Astrocyte of the spinal cord (primary cell): ENCODE measurements at regions not wholly inside any gene's neighbourhood (a gene's known extent, or its start where the extent isn't known, plus 50 kb on each side); places are given as distances from the start of the nearest gene placed in this dataset.
A peak's percentile ranks its signal among the peaks of the same experiment; 100 is the strongest.

ENCODE experiments used
- DNase-seq: peaks from one replicate; pipeline ENCODE4 v3.0.0; 2011; ENCODE audit warnings: low read depth, low spot score
- H3K4me3 ChIP-seq: 2 replicates; pipeline ENCODE4 v1.5.1; 2011; ENCODE audit warnings: low read depth, mild to moderate bottlenecking, low read length, moderate library complexity
- in situ Hi-C: cut with HindIII; loops from 2 replicates; pipeline ENCODE4 v1.10.0; 2017; ENCODE audit warnings: low sequenced_read_pairs
- TF ChIP-seq, protein P1 (sequence below): IDR thresholded peaks from 2 replicates; pipeline ENCODE4 v1.5.1; 2012; ENCODE audit warnings: low read depth, mild to moderate bottlenecking, low read length, inconsistent platforms

DNA sequence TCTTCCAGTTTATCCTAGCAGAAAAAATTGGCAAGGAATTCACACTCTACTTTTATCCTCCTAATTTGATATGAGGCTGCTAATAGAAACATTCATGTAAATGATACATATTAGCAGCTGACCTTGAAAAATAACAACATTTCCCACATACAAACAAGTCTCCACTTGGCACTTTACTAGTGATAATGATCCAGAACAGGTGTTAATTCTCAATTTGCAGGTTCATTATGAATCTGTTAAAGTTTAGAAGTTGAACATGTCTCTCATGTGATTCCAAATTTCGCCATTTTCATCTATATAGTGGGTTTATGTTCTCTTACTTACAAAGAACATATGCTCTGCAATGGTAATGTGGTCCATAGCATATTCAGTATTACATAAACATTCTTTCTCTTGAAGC lies 1396.8 kb upstream of the LRRTM3 start:
- DNase-seq = no peak
- TF ChIP-seq, protein P1, sequence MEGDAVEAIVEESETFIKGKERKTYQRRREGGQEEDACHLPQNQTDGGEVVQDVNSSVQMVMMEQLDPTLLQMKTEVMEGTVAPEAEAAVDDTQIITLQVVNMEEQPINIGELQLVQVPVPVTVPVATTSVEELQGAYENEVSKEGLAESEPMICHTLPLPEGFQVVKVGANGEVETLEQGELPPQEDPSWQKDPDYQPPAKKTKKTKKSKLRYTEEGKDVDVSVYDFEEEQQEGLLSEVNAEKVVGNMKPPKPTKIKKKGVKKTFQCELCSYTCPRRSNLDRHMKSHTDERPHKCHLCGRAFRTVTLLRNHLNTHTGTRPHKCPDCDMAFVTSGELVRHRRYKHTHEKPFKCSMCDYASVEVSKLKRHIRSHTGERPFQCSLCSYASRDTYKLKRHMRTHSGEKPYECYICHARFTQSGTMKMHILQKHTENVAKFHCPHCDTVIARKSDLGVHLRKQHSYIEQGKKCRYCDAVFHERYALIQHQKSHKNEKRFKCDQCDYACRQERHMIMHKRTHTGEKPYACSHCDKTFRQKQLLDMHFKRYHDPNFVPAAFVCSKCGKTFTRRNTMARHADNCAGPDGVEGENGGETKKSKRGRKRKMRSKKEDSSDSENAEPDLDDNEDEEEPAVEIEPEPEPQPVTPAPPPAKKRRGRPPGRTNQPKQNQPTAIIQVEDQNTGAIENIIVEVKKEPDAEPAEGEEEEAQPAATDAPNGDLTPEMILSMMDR = no peak
- in situ Hi-C loops = no loop called here

DNA sequence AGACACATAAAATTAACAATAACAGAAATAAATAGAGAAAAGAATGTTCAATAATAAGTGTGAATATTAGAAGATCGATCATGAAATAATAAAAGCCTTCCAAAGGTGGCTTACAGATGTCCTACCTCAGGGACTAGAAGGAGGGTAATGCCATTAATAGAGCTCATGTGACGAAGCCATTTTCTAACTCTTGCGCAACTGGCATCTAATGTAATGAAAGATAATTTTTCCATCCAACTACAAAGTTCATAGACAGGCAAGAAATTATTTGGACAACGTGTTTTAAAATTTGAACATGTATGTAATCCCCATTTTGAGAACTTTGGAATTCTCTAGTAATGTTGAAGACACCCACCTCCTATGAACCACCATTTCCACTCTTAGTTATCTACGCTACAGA lies 1394.3 kb upstream of the LRRTM3 start:
- H3K4me3 ChIP-seq = no peak overlapping the region
- in situ Hi-C loops = no loop called here
- no peak for DNase-seq
- TF ChIP-seq, protein P1 = no peak

More for the DNA sequence above, 1396.8 kb upstream of the LRRTM3 start:
- H3K4me3 ChIP-seq = no peak overlapping the region

DNA sequence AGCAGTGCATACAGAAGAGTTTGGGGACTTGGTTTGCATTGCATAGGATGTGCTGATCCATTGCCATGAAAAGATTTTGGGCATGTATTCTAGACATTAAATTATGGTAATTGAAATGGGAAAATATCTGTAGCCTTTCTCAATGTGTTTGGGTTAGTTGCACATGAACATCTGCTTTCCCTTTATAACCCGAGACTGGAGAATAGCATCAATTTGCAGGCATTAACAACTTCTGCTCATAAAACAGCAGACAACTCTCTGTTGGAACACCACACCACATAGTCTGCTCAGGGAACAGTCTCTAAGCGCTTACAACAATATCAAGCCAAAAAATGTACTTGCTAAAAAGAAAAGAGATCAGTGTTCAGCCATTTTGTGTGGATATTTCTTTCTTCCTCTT lies 1391.1 kb upstream of the LRRTM3 start:
- TF ChIP-seq, protein P1 = no peak

DNA sequence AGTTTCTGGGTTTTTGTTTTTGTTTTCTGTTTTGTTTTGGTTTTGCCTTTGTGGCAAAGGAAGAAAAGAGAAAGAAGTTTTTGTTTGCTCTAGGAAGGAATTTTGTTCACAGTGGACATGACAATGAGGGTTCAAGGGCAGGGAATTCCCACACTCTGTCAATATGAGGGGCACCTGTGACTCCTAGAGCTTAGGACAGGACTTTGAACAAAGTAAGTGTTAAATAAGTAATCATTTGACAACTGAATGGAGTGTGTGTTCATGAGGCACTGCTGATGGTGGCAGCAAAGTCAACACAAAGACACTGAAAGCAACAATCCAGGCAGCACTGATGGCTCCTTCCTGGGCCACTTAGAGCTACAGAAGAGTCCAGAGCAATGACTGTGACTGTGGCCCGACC lies 1381.1 kb upstream of the LRRTM3 start:
- in situ Hi-C loops = no loop called here
- H3K4me3 ChIP-seq = no peak overlapping the region
- TF ChIP-seq, protein P1 = no peak
- DNase-seq = no peak

More for the DNA sequence above, 1391.1 kb upstream of the LRRTM3 start:
- in situ Hi-C loops = no loop called here
- DNase-seq = no peak
- H3K4me3 ChIP-seq = no peak overlapping the region

DNA sequence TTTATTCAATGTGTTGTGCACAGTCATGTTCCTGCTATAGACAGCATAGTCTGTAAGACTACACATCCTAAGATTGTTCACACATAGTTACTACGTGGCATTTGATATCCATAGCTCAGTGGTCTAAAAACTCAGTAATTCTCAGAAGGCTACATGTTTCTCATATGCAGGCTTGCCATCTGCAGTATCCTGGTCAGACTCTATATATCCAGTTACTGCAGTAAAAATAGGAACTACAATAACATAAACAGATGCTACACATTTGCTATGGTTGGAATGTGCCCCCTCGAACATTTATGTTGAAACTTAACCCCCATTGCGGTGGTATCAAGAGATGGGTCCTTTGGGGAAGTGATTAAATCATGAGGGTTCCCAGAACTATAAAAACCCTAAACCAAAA lies 1377.8 kb upstream of the LRRTM3 start:
- peak; percentile 12 for DNase-seq
- in situ Hi-C loops = no loop called here
- H3K4me3 ChIP-seq = no peak overlapping the region
- TF ChIP-seq, protein P1 = no peak

DNA sequence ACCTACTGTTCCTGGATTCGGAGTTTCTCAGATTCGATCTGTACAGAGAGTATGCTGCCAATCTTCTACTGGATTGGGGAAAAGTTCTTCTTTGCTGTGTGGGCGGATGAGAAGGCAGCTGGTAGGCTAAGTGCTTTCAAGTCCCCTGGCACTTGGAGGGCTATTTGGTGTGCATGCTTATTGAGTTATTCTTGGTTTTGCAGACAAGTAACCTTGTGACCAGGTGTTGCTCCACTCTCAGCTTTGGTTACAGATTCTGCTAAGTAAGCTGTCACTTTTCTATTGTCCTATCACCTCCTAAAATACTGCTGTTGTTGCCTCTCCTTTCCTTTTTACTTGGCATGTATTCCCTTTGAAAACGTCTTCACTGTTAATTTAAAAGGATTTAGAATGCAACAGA lies 1375.1 kb upstream of the LRRTM3 start:
- DNase-seq = no peak
- no peak overlapping the region for H3K4me3 ChIP-seq
- in situ Hi-C loops = no loop called here
- TF ChIP-seq, protein P1 = no peak

DNA sequence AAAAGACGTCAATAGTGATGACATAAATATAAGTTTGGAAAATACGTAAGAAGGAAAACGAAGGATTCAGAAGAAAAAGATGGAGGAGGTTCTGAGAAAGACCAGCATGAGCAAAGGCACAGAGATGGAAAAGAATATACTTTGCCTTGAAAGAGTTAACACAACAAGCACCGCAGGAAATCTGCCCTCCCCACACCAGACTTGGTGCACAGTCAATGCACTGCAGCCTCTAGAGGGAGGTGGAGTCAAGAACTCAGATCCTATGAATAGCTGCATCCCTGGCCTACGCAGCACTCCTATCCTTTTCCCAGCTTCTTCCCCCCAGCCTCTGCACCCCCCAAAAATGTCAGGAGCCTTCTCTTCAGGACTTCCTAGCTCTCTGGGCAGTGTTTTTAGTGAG lies 1370.6 kb upstream of the LRRTM3 start:
- in situ Hi-C loops = no loop called here
- TF ChIP-seq, protein P1 = no peak
- DNase-seq = no peak
- no peak overlapping the region for H3K4me3 ChIP-seq
